Neural progenitor cell (in vitro differentiated cells): ENCODE measurements at regions not wholly inside any gene's neighbourhood (a gene's known extent, or its start where the extent isn't known, plus 50 kb on each side); places are given as distances from the start of the nearest gene placed in this dataset.

Source experiments
- DNase-seq: peaks from one replicate; pipeline ENCODE4 v3.0.0-alpha.2; 2016; ENCODE audit warnings: low spot score
- H2AFZ ChIP-seq: fragments of 200-600 bp; sonication (generic); replicated peaks from 2 replicates; pipeline ENCODE4 v1.6.1; 2016; ENCODE audit warnings: antibody characterized with exemption
- H3F3A ChIP-seq: fragments of 200-600 bp; sonication (generic); 2 replicates; pipeline ENCODE4 v1.6.1; 2016; ENCODE audit warnings: antibody characterized with exemption, low read depth
- H3K27ac ChIP-seq: fragments of 200-600 bp; sonication (generic); 2 replicates; pipeline ENCODE4 v1.5.1; 2016; ENCODE audit warnings: mild to moderate bottlenecking
- H3K27me3 ChIP-seq: fragments of 200-600 bp; sonication (generic); 2 replicates; pipeline ENCODE4 v1.6.1; 2016; ENCODE audit warnings: mild to moderate bottlenecking, moderate library complexity
- H3K36me3 ChIP-seq: fragments of 200-600 bp; sonication (generic); 2 replicates; pipeline ENCODE4 v1.5.1; 2016
- H3K4me1 ChIP-seq: fragments of 200-600 bp; sonication (generic); 2 replicates; pipeline ENCODE4 v1.6.1; 2016; ENCODE audit warnings: mixed run types
- H3K4me2 ChIP-seq: fragments of 200-600 bp; sonication (generic); 2 replicates; pipeline ENCODE4 v1.6.1; 2016
- H3K4me3 ChIP-seq: fragments of 200-600 bp; sonication (generic); 2 replicates; pipeline ENCODE4 v1.5.1; 2016
- H3K79me2 ChIP-seq: fragments of 200-600 bp; sonication (generic); 2 replicates; pipeline ENCODE4 v1.6.1; 2016; ENCODE audit warnings: low read depth
- H3K9ac ChIP-seq: fragments of 200-600 bp; sonication (generic); 2 replicates; pipeline ENCODE4 v1.6.1; 2016
- H3K9me3 ChIP-seq: fragments of 200-600 bp; sonication (generic); 2 replicates; pipeline ENCODE4 v1.5.1; 2016; ENCODE audit warnings: low read depth
- H4K20me1 ChIP-seq: fragments of 200-600 bp; sonication (generic); 2 replicates; pipeline ENCODE4 v1.6.1; 2016; ENCODE audit warnings: low read depth
- H3K27ac Mint-ChIP-seq: 3 replicates; pipeline ENCODE4 v1.8.0; 2021; ENCODE audit warnings: mixed read lengths
- H3K27me3 Mint-ChIP-seq: 2 replicates; pipeline ENCODE4 v1.8.0; 2022; ENCODE audit warnings: low read depth, mild to moderate bottlenecking, inconsistent platforms, moderate library complexity, mixed read lengths; ENCODE audit not compliant: insufficient read depth
- H3K36me3 Mint-ChIP-seq: 3 replicates; pipeline ENCODE4 v1.8.0; 2021; ENCODE audit warnings: mixed read lengths
- H3K4me1 Mint-ChIP-seq: 3 replicates; pipeline ENCODE4 v1.8.0; 2021; ENCODE audit warnings: mixed read lengths
- H3K4me3 Mint-ChIP-seq: 3 replicates; pipeline ENCODE4 v1.8.0; 2021; ENCODE audit warnings: mild to moderate bottlenecking, moderate library complexity, mixed read lengths
- H3K9me3 Mint-ChIP-seq: 3 replicates; pipeline ENCODE4 v1.8.0; 2020; ENCODE audit warnings: mixed read lengths
- CTCF ChIP-seq: fragments of 200-600 bp; sonication (generic); IDR thresholded peaks from 2 replicates; pipeline ENCODE4 v1.5.1; 2017; ENCODE audit warnings: antibody characterized with exemption, mild to moderate bottlenecking
- EZH2 ChIP-seq: fragments of 200-600 bp; sonication (generic); IDR thresholded peaks from 2 replicates; pipeline ENCODE4 v1.6.1; 2017; ENCODE audit warnings: antibody characterized with exemption, mild to moderate bottlenecking, moderate library complexity
- EZH2phosphoT487 ChIP-seq: fragments of 200-600 bp; sonication (generic); IDR thresholded peaks from 2 replicates; pipeline ENCODE4 v1.6.1; 2017; ENCODE audit warnings: antibody characterized with exemption

- no peak for DNase-seq
- Histone ChIP-seq H3K79me2 (no peaks in the 10 kb centered on the region), H3K9me3 (no peaks in the 10 kb centered on the region), H3K4me3 (no peak overlapping the region), H3K27ac (no peak overlapping the region), H3K4me1 (peaks cover 6% of the 10 kb centered on the region), H4K20me1 (peaks cover 6% of the 10 kb centered on the region), H3K36me3 (no peaks in the 10 kb centered on the region), H3F3A (peaks cover 7% of the 10 kb centered on the region), H3K9ac (no peak overlapping the region), H3K4me2 (no peak overlapping the region), H3K27me3 (peaks cover 60% of the 10 kb centered on the region), H2AFZ (no peak overlapping the region)
- Mint-ChIP-seq H3K4me3 (no peak overlapping the region), H3K36me3 (no peaks in the 10 kb centered on the region), H3K27ac (no peak overlapping the region), H3K4me1 (peaks cover 4% of the 10 kb centered on the region), H3K27me3 (peaks cover 8% of the 10 kb centered on the region), H3K9me3 (no peaks in the 10 kb centered on the region)
- no peak for TF ChIP-seq EZH2
- no peak for TF ChIP-seq CTCF
- no peak for TF ChIP-seq EZH2phosphoT487
Observed at GRCh38 chr2:148585696-148586095, 58.9 kb upstream of the EPC2 start.

- no peak overlapping the region for H3K9ac ChIP-seq
- no peaks in the 10 kb centered on the region for H3K9me3 ChIP-seq
- DNase-seq: no peak
- H3K27me3 Mint-ChIP-seq: peaks cover 10% of the 10 kb centered on the region
- H3K4me3 Mint-ChIP-seq: no peak overlapping the region
- H3K4me1 ChIP-seq: peaks cover 6% of the 10 kb centered on the region
- no peaks in the 10 kb centered on the region for H3K36me3 Mint-ChIP-seq
- H3F3A ChIP-seq: peaks cover 7% of the 10 kb centered on the region
- H4K20me1 ChIP-seq: peaks cover 6% of the 10 kb centered on the region
- TF ChIP-seq EZH2: no peak
- TF ChIP-seq EZH2phosphoT487: no peak
- TF ChIP-seq CTCF: no peak
- peak overlapping the region; percentile 31 for H3K4me2 ChIP-seq
- H3K27ac ChIP-seq: no peak overlapping the region
- H3K4me1 Mint-ChIP-seq: peaks cover 4% of the 10 kb centered on the region
- no peak overlapping the region for H2AFZ ChIP-seq
- H3K4me3 ChIP-seq: no peak overlapping the region
- H3K27ac Mint-ChIP-seq: no peak overlapping the region
- no peaks in the 10 kb centered on the region for H3K9me3 Mint-ChIP-seq
- H3K27me3 ChIP-seq: peaks cover 50% of the 10 kb centered on the region
- H3K36me3 ChIP-seq: no peaks in the 10 kb centered on the region
- H3K79me2 ChIP-seq: no peaks in the 10 kb centered on the region
Observed at GRCh38 chr2:148586522-148587128, 57.9 kb upstream of the EPC2 start.

- Histone ChIP-seq H3K27ac (no peak overlapping the region), H3K4me2 (no peak overlapping the region), H2AFZ (no peak overlapping the region), H3K4me1 (peaks cover 6% of the 10 kb centered on the region), H3F3A (peaks cover 7% of the 10 kb centered on the region), H3K9ac (no peak overlapping the region), H4K20me1 (no peaks in the 10 kb centered on the region), H3K27me3 (peaks cover 13% of the 10 kb centered on the region), H3K36me3 (no peaks in the 10 kb centered on the region), H3K79me2 (no peaks in the 10 kb centered on the region), H3K4me3 (no peak overlapping the region), H3K9me3 (no peaks in the 10 kb centered on the region)
- Mint-ChIP-seq H3K27ac (no peak overlapping the region), H3K36me3 (no peaks in the 10 kb centered on the region), H3K4me3 (no peak overlapping the region), H3K9me3 (no peaks in the 10 kb centered on the region), H3K4me1 (peaks cover 4% of the 10 kb centered on the region), H3K27me3 (peaks cover 6% of the 10 kb centered on the region)
- no peak for DNase-seq
- no peak for TF ChIP-seq CTCF
- TF ChIP-seq EZH2phosphoT487: no peak
- no peak for TF ChIP-seq EZH2
Observed at GRCh38 chr2:148590612-148591011, 53.9 kb upstream of the EPC2 start.
